Kidney capillary endothelial cell (primary cell): ENCODE measurements at regions not wholly inside any gene's neighbourhood (a gene's known extent, or its start where the extent isn't known, plus 50 kb on each side); places are given as distances from the start of the nearest gene placed in this dataset.
"Not testable (repeated sequence)": the region's sequence is repeated elsewhere in the genome, so short reads cannot be mapped to it uniquely, and the experiment has no call there.

ENCODE experiments used
- DNase-seq: peaks from one replicate; pipeline ENCODE4 v3.0.0-alpha.2; 2018; ENCODE audit warnings: low spot score

- DNase-seq: no peak
These were observed 159.8 kb upstream of the CDH4 start for GRCh38 chr20:61092251-61092650.

GRCh38 chr20:61094581-61094980 is 157.5 kb upstream of the CDH4 start:
- no peak for DNase-seq

GRCh38 chr20:61096463-61096862 is 155.6 kb upstream of the CDH4 start:
- no peak for DNase-seq

DNA sequence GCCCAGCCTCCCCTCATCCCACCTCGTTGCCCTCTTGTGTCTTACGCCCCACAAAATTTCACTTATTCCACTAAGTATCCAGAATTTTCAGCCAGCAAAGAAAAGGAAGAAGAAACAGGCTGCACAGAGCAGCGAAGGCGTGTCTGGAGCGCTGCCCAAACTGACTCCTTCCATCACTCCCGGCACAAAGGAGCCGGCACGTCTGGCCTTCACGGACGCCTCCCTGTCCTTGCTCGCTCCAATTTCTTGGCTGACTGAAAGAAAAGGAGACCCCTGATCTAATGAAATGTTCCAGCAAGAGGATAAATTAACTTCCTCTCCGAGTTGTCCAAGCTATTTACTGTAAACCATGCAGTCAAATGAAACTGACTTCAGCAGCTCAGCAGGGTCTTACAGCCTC is 152.3 kb upstream of the CDH4 start:
- DNase-seq: no peak

DNA sequence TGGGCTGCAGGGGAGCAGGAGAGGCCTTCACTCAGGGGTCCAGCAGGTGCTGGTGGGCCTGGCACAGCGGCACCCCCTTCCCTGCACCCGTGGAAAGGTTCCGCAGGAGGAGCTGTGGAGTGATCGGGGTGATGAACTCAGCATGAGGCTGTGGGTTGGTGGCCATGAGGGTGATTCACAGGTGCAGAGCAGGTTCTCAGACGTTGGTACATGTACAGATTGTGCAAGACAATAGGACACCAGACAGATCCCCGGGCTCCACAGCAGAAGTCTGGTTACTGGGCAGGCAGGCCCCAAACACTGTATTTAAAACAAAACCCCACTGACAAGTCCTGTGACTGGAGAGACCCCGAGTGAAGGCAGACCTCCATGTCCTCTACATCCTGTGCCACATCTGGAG is 151.6 kb upstream of the CDH4 start:
- no peak for DNase-seq

GRCh38 chr20:61101321-61101720 is 150.7 kb upstream of the CDH4 start:
- not testable (repeated sequence) for DNase-seq

DNA sequence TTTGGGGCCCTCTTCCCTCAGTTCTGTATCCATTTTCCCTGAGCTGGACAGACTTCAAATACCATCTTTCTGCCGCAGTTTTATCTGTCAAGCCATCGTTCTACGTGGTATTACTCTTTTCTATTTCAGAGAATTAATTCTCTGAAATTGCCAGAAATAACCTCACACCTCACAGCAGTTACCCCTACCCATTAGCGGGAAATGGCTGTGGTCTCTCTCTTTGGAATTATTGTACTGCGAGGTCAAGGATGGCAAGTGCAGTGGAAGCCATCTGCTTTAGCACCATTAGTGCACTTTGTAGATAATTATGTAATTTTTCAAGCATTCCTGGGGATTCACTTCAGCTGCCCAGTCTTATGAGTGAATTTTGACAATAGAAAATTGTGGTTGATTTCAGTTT is 147.8 kb upstream of the CDH4 start:
- DNase-seq: no peak

DNA sequence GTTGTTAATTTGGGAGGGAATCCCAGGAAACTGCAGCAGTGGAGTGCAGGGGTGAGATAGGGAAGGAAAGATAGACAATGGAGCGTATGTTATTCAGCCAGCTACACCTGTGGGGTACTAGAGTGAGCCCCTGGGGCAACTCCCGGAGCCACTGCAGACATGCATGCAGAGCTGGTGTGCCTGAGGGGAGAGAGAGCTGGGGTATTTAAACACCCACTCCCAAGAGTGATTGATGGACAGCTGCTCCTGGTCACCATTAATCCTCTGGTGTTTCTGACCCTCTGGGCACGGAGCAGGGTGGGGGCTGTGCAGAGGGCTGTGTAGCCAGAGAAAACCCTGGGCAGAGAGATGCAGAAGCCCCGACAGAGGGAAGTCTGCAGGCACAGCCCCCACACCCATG is 146.7 kb upstream of the CDH4 start:
- DNase-seq: no peak

DNA sequence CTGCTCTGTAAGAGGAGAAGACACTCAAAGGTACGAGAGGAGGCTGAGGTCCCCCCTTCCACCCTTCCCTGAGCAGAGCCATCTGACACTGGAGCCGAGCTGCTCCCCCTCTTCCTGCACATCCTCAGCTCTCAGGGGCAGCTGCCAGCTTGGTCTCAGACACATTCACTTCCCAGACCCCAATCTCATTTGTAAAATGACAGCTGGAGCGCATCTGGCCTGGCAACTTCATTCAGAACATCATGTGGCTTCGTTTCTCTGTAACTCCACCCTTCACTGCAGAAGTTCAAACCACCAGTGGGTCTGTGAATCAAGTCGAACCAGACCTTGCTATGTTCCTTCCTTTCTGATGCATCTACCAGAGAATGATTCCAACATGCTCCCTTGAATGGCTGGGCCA is 145.6 kb upstream of the CDH4 start:
- DNase-seq: no peak

GRCh38 chr20:61109221-61109805 is 142.7 kb upstream of the CDH4 start:
- DNase-seq: no peak

DNA sequence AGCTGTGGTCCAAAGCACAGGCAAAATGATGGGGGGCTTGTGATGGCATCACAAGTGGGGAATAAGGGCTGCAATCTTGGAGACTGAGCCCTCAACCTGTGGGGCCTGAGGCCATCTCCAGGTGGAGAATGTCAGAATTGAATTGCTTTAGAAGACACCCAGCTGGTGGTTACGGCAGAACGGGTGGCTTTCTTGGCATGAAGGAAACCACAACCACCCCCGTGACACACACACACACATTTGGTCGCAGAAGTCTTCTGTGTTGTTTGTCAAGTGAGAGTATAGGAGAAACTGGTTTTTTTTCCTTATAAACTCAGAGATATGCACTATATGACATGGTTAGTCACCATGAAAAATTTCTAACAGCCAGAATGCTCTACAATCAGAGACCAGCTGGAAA is 139.5 kb upstream of the CDH4 start:
- no peak for DNase-seq

DNA sequence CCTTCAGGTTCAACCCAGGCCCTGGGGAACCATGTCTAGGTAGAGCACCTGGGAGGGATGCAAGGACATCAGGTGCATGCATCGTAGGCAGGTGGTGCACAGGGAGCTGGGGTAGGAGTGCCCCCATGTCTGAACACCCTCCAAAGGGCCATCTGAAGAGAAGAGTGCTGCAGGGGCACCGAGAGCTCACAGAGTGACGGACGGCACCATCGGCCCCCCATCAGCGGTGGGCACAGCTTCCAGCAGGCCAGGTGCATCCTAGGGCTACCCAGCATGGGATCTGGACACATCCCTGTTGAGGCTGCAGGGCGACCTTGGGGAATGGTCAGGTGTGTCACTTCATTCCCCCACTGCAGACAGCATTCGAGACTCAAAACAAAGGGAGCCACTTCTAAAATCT is 138.3 kb upstream of the CDH4 start:
- DNase-seq: no peak

GRCh38 chr20:61114493-61115175 is 137.4 kb upstream of the CDH4 start:
- no peak for DNase-seq

GRCh38 chr20:61115364-61116065 is 136.5 kb upstream of the CDH4 start:
- DNase-seq: no peak

- DNase-seq: no peak
These were observed 134.3 kb upstream of the CDH4 start for GRCh38 chr20:61117725-61118124.

- DNase-seq: no peak
These were observed 133.4 kb upstream of the CDH4 start for GRCh38 chr20:61118429-61119224.

- no peak for DNase-seq
These were observed 132.8 kb upstream of the CDH4 start for GRCh38 chr20:61119273-61119672.

DNA sequence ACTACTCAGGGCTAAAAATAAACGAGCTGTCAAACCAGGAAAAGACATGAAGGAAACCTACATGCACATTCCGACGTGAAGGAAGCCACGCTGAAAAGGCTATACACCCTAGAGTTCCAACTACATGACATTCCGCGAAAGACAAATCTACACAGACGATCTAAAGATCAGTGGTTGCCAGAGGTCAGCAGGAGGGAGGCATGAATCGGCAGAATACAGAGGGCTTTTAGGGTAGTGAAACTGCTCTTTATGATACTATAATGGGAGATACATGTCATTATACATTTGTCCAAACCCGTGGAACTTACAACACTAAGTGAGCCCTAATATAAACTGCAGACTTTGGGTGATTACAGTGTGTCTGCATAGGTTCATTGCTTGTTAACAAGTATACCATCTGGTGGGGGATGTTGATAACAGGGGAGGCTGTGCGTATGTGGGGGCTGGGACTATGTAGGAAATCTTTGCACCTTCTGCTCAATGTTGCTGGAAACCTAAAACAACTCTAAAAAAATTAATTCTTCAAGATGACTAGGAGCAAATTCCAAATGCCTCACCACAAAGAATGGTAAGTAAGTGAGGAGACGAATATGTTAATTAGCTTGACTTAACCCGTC is 132.2 kb upstream of the CDH4 start:
- DNase-seq: no peak

- DNase-seq: peak; percentile 10
These were observed 131.2 kb upstream of the CDH4 start for GRCh38 chr20:61120595-61121515.

DNA sequence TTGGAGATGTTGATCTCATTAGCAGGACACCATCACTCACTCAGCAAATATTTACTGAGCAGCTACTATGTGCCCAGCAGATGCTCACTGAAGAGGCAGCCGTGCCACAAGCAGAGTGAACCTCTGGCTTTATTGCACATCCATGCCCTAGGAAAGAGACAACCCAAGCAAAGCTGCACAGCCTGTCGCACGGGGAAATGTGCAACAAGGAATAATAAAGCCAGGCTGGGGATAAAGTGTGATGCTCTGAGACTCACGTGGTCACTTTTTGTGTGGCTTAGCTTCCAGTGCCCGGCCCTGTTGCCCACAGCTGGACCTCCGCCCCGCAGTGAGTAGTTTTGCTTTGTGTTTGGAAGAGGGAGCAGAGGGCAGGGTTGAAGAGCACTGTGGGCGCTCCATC is 130.4 kb upstream of the CDH4 start:
- DNase-seq: no peak

GRCh38 chr20:61123286-61123685 is 128.8 kb upstream of the CDH4 start:
- no peak for DNase-seq
